ENCODE measurements at regions not wholly inside any gene's neighbourhood (a gene's known extent, or its start where the extent isn't known, plus 50 kb on each side); places are given as distances from the start of the nearest gene placed in this dataset.

GRCh38 chr16:65600046-65600445 is 478.2 kb upstream of the CDH11 start:
- TF ChIP-seq SUZ12 (IDR thresholded peaks at IDR 0.05), result no peak
- no peak for TF ChIP-seq BHLHE40 (IDR thresholded peaks at IDR 0.05; ENCODE audit: borderline replicate concordance)
- TF ChIP-seq FOXA1 (IDR thresholded peaks at IDR 0.05), result no peak
- TF ChIP-seq SP1 (IDR thresholded peaks at IDR 0.05), result no peak
- no peak for TF ChIP-seq FOXK2 (IDR thresholded peaks at IDR 0.05)
- no peak for TF ChIP-seq HDGF (IDR thresholded peaks at IDR 0.05; ENCODE audit: borderline replicate concordance)
- no peak for TF ChIP-seq ZNF384 (IDR thresholded peaks at IDR 0.05)
- no peak for TF ChIP-seq TARDBP (IDR thresholded peaks at IDR 0.05)
- TF ChIP-seq NFRKB (IDR thresholded peaks at IDR 0.05), result no peak
- TF ChIP-seq L3MBTL2 (conservative IDR thresholded peaks at IDR 0.05), result no peak
- TF ChIP-seq PKNOX1 (IDR thresholded peaks at IDR 0.05), result no peak
- TF ChIP-seq ELF4 (IDR thresholded peaks at IDR 0.05), result no peak

All from HEK293T (cell line).